ENCODE measurements at regions not wholly inside any gene's neighbourhood (a gene's known extent, or its start where the extent isn't known, plus 50 kb on each side); places are given as distances from the start of the nearest gene placed in this dataset.
A peak's percentile ranks its signal among the peaks of the same experiment; 100 is the strongest.
"Not testable (repeated sequence)": the region's sequence is repeated elsewhere in the genome, so short reads cannot be mapped to it uniquely, and the experiment has no call there.

GRCh38 chr21:6466707-6467106 lies 4054.7 kb upstream of the TPTE start:
- H3K27me3 Mint-ChIP-seq; H3K4me3 Mint-ChIP-seq; CTCF ChIA-PET; H3K27ac Mint-ChIP-seq; H3K4me1 Mint-ChIP-seq; DNase-seq; H3K36me3 Mint-ChIP-seq (ENCODE audit: low read depth); POLR2A ChIA-PET; H3K9me3 Mint-ChIP-seq: not testable (repeated sequence)

- DNase-seq; POLR2A ChIA-PET; H3K4me3 Mint-ChIP-seq; H3K27me3 Mint-ChIP-seq; H3K9me3 Mint-ChIP-seq; H3K27ac Mint-ChIP-seq; CTCF ChIA-PET; H3K4me1 Mint-ChIP-seq; H3K36me3 Mint-ChIP-seq (ENCODE audit: low read depth): not testable (repeated sequence)
Measured at GRCh38 chr21:6467189-6467774, 4054.1 kb upstream of the TPTE start.

GRCh38 chr21:6467907-6468306 lies 4053.5 kb upstream of the TPTE start:
- H3K4me1 Mint-ChIP-seq; H3K27me3 Mint-ChIP-seq; POLR2A ChIA-PET; H3K36me3 Mint-ChIP-seq (ENCODE audit: low read depth); H3K9me3 Mint-ChIP-seq; DNase-seq; H3K27ac Mint-ChIP-seq; H3K4me3 Mint-ChIP-seq; CTCF ChIA-PET: not testable (repeated sequence)

GRCh38 chr21:6468331-6468860 lies 4053.0 kb upstream of the TPTE start:
- H3K4me3 Mint-ChIP-seq; H3K36me3 Mint-ChIP-seq (ENCODE audit: low read depth); CTCF ChIA-PET; DNase-seq; H3K9me3 Mint-ChIP-seq; H3K27me3 Mint-ChIP-seq; H3K4me1 Mint-ChIP-seq; POLR2A ChIA-PET; H3K27ac Mint-ChIP-seq: not testable (repeated sequence)

- H3K36me3 Mint-ChIP-seq (ENCODE audit: low read depth); H3K27ac Mint-ChIP-seq; H3K4me3 Mint-ChIP-seq; CTCF ChIA-PET; H3K9me3 Mint-ChIP-seq; H3K27me3 Mint-ChIP-seq; POLR2A ChIA-PET; H3K4me1 Mint-ChIP-seq; DNase-seq: not testable (repeated sequence)
Measured at GRCh38 chr21:6474250-6474968, 4047.0 kb upstream of the TPTE start.

- H3K36me3 Mint-ChIP-seq (ENCODE audit: low read depth); H3K4me1 Mint-ChIP-seq: not testable (repeated sequence)
Measured at GRCh38 chr21:6481116-6481515, 4040.3 kb upstream of the TPTE start.

GRCh38 chr21:6482616-6483015 lies 4038.8 kb upstream of the TPTE start:
- DNase-seq = peak; percentile 5
- POLR2A ChIA-PET; H3K36me3 Mint-ChIP-seq (ENCODE audit: low read depth); CTCF ChIA-PET; H3K4me1 Mint-ChIP-seq; H3K27ac Mint-ChIP-seq; H3K4me3 Mint-ChIP-seq; H3K27me3 Mint-ChIP-seq; H3K9me3 Mint-ChIP-seq: not testable (repeated sequence)

More at GRCh38 chr21:6481116-6481515, 4040.3 kb upstream of the TPTE start:
- H3K27ac Mint-ChIP-seq, H3K9me3 Mint-ChIP-seq, POLR2A ChIA-PET, H3K4me3 Mint-ChIP-seq, CTCF ChIA-PET, DNase-seq, H3K27me3 Mint-ChIP-seq: not testable (repeated sequence)

- H3K27me3 Mint-ChIP-seq; POLR2A ChIA-PET; H3K36me3 Mint-ChIP-seq (ENCODE audit: low read depth); H3K4me3 Mint-ChIP-seq; H3K27ac Mint-ChIP-seq; DNase-seq; H3K4me1 Mint-ChIP-seq; CTCF ChIA-PET; H3K9me3 Mint-ChIP-seq: not testable (repeated sequence)
Measured at GRCh38 chr21:6483645-6484044, 4037.7 kb upstream of the TPTE start.

GRCh38 chr21:6486821-6487220 lies 4034.6 kb upstream of the TPTE start:
- H3K4me3 Mint-ChIP-seq; DNase-seq; H3K9me3 Mint-ChIP-seq; H3K4me1 Mint-ChIP-seq; H3K27me3 Mint-ChIP-seq; H3K36me3 Mint-ChIP-seq (ENCODE audit: low read depth); CTCF ChIA-PET; POLR2A ChIA-PET; H3K27ac Mint-ChIP-seq: not testable (repeated sequence)

GRCh38 chr21:6492691-6493090 lies 4028.7 kb upstream of the TPTE start:
- H3K27ac Mint-ChIP-seq; H3K27me3 Mint-ChIP-seq; H3K4me3 Mint-ChIP-seq; POLR2A ChIA-PET; H3K36me3 Mint-ChIP-seq (ENCODE audit: low read depth); DNase-seq; H3K4me1 Mint-ChIP-seq; H3K9me3 Mint-ChIP-seq; CTCF ChIA-PET: not testable (repeated sequence)

GRCh38 chr21:6493957-6494356 lies 4027.4 kb upstream of the TPTE start:
- H3K36me3 Mint-ChIP-seq (ENCODE audit: low read depth); H3K27ac Mint-ChIP-seq; H3K27me3 Mint-ChIP-seq; DNase-seq; POLR2A ChIA-PET; H3K4me3 Mint-ChIP-seq; H3K4me1 Mint-ChIP-seq; H3K9me3 Mint-ChIP-seq; CTCF ChIA-PET: not testable (repeated sequence)

- H3K4me1 Mint-ChIP-seq; CTCF ChIA-PET; DNase-seq; H3K9me3 Mint-ChIP-seq; H3K27me3 Mint-ChIP-seq; POLR2A ChIA-PET; H3K4me3 Mint-ChIP-seq; H3K36me3 Mint-ChIP-seq (ENCODE audit: low read depth); H3K27ac Mint-ChIP-seq: not testable (repeated sequence)
Measured at GRCh38 chr21:6496356-6496755, 4025.0 kb upstream of the TPTE start.

- H3K4me1 Mint-ChIP-seq; H3K27me3 Mint-ChIP-seq; H3K36me3 Mint-ChIP-seq (ENCODE audit: low read depth); CTCF ChIA-PET; H3K9me3 Mint-ChIP-seq; POLR2A ChIA-PET: not testable (repeated sequence)
- peak; percentile 31 for DNase-seq
- peak overlapping the region; percentile 81 for H3K27ac Mint-ChIP-seq
- H3K4me3 Mint-ChIP-seq = peak overlapping the region; percentile 64
Measured at GRCh38 chr21:6498716-6499115, 4022.7 kb upstream of the TPTE start.

- H3K9me3 Mint-ChIP-seq; H3K27ac Mint-ChIP-seq; POLR2A ChIA-PET; H3K36me3 Mint-ChIP-seq (ENCODE audit: low read depth); H3K27me3 Mint-ChIP-seq; H3K4me1 Mint-ChIP-seq; CTCF ChIA-PET: not testable (repeated sequence)
- peak; percentile 78 for DNase-seq
- H3K4me3 Mint-ChIP-seq = peak overlapping the region; percentile 40
Measured at GRCh38 chr21:6499128-6499826, 4022.1 kb upstream of the TPTE start.
